ENCODE measurements at regions not wholly inside any gene's neighbourhood (a gene's known extent, or its start where the extent isn't known, plus 50 kb on each side); places are given as distances from the start of the nearest gene placed in this dataset.

DNA sequence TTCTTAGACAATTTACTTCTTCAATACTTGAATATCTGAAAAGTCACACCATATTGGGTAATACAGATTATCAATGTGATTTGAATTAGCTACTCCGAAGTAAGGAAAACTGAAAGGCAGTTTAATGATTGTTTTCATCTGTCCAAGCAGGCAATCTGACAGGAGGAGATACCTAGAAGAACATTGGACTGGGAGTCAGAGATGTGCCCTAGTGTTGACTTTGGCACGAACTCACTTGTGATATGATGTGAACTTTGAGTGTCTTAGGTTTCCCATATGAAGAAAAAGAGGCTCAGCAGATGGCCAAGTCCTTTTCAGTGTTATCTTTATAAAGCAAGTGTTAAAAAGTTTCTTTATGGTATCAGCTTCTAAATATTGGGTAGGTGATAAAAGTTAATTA is 287.1 kb downstream of the MTX2 start:
- H3K9me3 ChIP-seq (ENCODE audit: severe bottlenecking): no peaks in the 10 kb centered on the region
- peaks cover 7% of the 10 kb centered on the region for H3K4me1 ChIP-seq (ENCODE audit: insufficient read depth, poor library complexity, severe bottlenecking)
- DNase-seq (ENCODE audit: low spot score) (no peak), ATAC-seq (ENCODE audit: low read depth) (no peak)
- H3K4me3 ChIP-seq (ENCODE audit: severe bottlenecking): no peak overlapping the region
- TF ChIP-seq, protein P1, sequence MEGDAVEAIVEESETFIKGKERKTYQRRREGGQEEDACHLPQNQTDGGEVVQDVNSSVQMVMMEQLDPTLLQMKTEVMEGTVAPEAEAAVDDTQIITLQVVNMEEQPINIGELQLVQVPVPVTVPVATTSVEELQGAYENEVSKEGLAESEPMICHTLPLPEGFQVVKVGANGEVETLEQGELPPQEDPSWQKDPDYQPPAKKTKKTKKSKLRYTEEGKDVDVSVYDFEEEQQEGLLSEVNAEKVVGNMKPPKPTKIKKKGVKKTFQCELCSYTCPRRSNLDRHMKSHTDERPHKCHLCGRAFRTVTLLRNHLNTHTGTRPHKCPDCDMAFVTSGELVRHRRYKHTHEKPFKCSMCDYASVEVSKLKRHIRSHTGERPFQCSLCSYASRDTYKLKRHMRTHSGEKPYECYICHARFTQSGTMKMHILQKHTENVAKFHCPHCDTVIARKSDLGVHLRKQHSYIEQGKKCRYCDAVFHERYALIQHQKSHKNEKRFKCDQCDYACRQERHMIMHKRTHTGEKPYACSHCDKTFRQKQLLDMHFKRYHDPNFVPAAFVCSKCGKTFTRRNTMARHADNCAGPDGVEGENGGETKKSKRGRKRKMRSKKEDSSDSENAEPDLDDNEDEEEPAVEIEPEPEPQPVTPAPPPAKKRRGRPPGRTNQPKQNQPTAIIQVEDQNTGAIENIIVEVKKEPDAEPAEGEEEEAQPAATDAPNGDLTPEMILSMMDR (IDR thresholded peaks at IDR 0.05; ENCODE audit: poor library complexity, severe bottlenecking): no peak
- H3K27me3 ChIP-seq (ENCODE audit: insufficient read depth, poor library complexity, severe bottlenecking): no peaks in the 10 kb centered on the region
- H3K27ac ChIP-seq (ENCODE audit: poor library complexity, severe bottlenecking): no peak overlapping the region
- no peaks in the 10 kb centered on the region for H3K36me3 ChIP-seq (ENCODE audit: low read depth)

- ATAC-seq (ENCODE audit: low read depth) (no peak), DNase-seq (ENCODE audit: low spot score) (no peak)
- peaks cover 21% of the 10 kb centered on the region for H3K4me1 ChIP-seq (ENCODE audit: insufficient read depth, poor library complexity, severe bottlenecking)
- no peaks in the 10 kb centered on the region for H3K9me3 ChIP-seq (ENCODE audit: severe bottlenecking)
- H3K27ac ChIP-seq (ENCODE audit: poor library complexity, severe bottlenecking): no peak overlapping the region
- H3K36me3 ChIP-seq (ENCODE audit: low read depth): no peaks in the 10 kb centered on the region
- TF ChIP-seq, protein P1 (IDR thresholded peaks at IDR 0.05; ENCODE audit: poor library complexity, severe bottlenecking): no peak
- H3K4me3 ChIP-seq (ENCODE audit: severe bottlenecking): no peak overlapping the region
- H3K27me3 ChIP-seq (ENCODE audit: insufficient read depth, poor library complexity, severe bottlenecking): no peaks in the 10 kb centered on the region
Observed at GRCh38 chr2:176557821-176558220, 288.6 kb downstream of the MTX2 start.

DNA sequence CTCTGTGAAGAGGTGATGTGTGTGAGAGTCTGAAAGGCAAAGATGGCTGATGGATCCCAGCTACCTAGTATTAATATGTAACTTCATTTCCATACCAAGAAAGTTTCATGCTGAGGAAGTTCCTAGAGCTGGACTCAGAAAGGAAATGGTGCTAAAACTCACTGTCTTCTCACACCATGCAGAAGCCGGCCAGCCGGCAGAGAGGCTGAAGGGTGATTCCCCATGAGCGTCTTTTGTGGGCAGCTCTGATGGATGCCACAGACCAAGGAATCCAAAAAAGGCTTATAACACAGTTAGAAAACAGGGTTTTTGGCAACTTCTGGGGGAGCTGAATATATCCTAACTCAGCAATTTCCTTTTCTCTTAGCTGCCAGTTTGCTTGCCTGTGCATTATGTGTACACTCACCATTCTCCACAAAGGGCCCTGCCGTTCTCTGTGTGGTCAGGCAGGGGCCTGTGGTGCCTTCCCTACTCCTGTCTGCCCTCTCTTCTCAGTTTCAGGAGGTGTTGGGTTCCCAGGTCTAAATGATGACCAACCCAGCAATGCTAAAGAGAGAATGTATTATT is 289.4 kb downstream of the MTX2 start:
- Histone ChIP-seq H3K4me1 (ENCODE audit: insufficient read depth, poor library complexity, severe bottlenecking) (peaks cover 24% of the 10 kb centered on the region), H3K27me3 (ENCODE audit: insufficient read depth, poor library complexity, severe bottlenecking) (no peaks in the 10 kb centered on the region), H3K9me3 (ENCODE audit: severe bottlenecking) (no peaks in the 10 kb centered on the region), H3K36me3 (ENCODE audit: low read depth) (no peaks in the 10 kb centered on the region), H3K27ac (ENCODE audit: poor library complexity, severe bottlenecking) (no peak overlapping the region), H3K4me3 (ENCODE audit: severe bottlenecking) (no peak overlapping the region)
- TF ChIP-seq, protein P1 (IDR thresholded peaks at IDR 0.05; ENCODE audit: poor library complexity, severe bottlenecking): no peak
- DNase-seq (ENCODE audit: low spot score) (no peak), ATAC-seq (ENCODE audit: low read depth) (no peak)

- no peak overlapping the region for H3K27ac ChIP-seq (ENCODE audit: poor library complexity, severe bottlenecking)
- no peaks in the 10 kb centered on the region for H3K27me3 ChIP-seq (ENCODE audit: insufficient read depth, poor library complexity, severe bottlenecking)
- ATAC-seq (ENCODE audit: low read depth) (no peak), DNase-seq (ENCODE audit: low spot score) (no peak)
- no peak overlapping the region for H3K4me3 ChIP-seq (ENCODE audit: severe bottlenecking)
- H3K9me3 ChIP-seq (ENCODE audit: severe bottlenecking): no peaks in the 10 kb centered on the region
- peaks cover 18% of the 10 kb centered on the region for H3K4me1 ChIP-seq (ENCODE audit: insufficient read depth, poor library complexity, severe bottlenecking)
- TF ChIP-seq, protein P1 (IDR thresholded peaks at IDR 0.05; ENCODE audit: poor library complexity, severe bottlenecking): no peak
- H3K36me3 ChIP-seq (ENCODE audit: low read depth): no peaks in the 10 kb centered on the region
Observed at GRCh38 chr2:176560296-176560695, 291.1 kb downstream of the MTX2 start.

DNA sequence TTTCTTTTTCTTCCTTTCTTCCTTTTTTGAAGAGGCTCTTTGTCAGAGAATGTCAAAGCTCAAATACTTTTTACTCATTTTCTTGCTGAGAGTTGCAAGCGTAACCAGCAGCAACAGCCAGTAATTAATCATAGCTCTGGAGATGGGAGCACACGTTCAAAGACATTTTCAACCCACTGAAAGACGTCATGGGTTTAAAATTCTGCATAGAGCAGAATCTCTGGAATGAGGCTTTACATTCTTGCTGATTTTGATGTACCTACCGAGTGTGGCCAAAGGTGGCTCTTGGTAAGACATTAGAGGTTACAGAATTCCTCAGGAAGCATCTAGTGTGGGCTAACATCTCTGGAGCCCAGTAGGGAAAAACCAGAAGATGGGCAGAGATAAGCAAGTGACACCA is 292.5 kb downstream of the MTX2 start:
- Histone ChIP-seq H3K9me3 (ENCODE audit: severe bottlenecking) (no peaks in the 10 kb centered on the region), H3K27ac (ENCODE audit: poor library complexity, severe bottlenecking) (peak overlapping the region; percentile 42), H3K27me3 (ENCODE audit: insufficient read depth, poor library complexity, severe bottlenecking) (no peaks in the 10 kb centered on the region), H3K36me3 (ENCODE audit: low read depth) (no peaks in the 10 kb centered on the region), H3K4me3 (ENCODE audit: severe bottlenecking) (no peak overlapping the region), H3K4me1 (ENCODE audit: insufficient read depth, poor library complexity, severe bottlenecking) (peaks cover 18% of the 10 kb centered on the region)
- ATAC-seq (ENCODE audit: low read depth): no peak
- TF ChIP-seq, protein P1 (IDR thresholded peaks at IDR 0.05; ENCODE audit: poor library complexity, severe bottlenecking): no peak
- DNase-seq (ENCODE audit: low spot score): no peak

Measured in RWPE2 (cell line).